Inflammatory macrophage treated with lipopolysaccharide for 4 hours (primary cell): ENCODE measurements at regions not wholly inside any gene's neighbourhood (a gene's known extent, or its start where the extent isn't known, plus 50 kb on each side); places are given as distances from the start of the nearest gene placed in this dataset.
"Not testable (repeated sequence)": the region's sequence is repeated elsewhere in the genome, so short reads cannot be mapped to it uniquely, and the experiment has no call there.

Source experiments
- DNase-seq: peaks from one replicate; pipeline ENCODE4 v3.0.0-alpha.2; 2020

- no peak for DNase-seq
These were observed 1039.0 kb downstream of the SOCS6 start for GRCh38 chr18:71327850-71328249.

- DNase-seq: no peak
These were observed 1038.6 kb downstream of the SOCS6 start for GRCh38 chr18:71327441-71327840.

GRCh38 chr18:71326826-71327225 lies 1038.0 kb downstream of the SOCS6 start:
- no peak for DNase-seq

- no peak for DNase-seq
These were observed 1035.5 kb downstream of the SOCS6 start for GRCh38 chr18:71324356-71324755.

- no peak for DNase-seq
These were observed 1033.4 kb downstream of the SOCS6 start for GRCh38 chr18:71322201-71322600.

GRCh38 chr18:71321319-71321718 lies 1032.5 kb downstream of the SOCS6 start:
- DNase-seq: no peak

- no peak for DNase-seq
These were observed 1016.0 kb downstream of the SOCS6 start for GRCh38 chr18:71304856-71305255.

GRCh38 chr18:71303743-71304142 lies 1014.9 kb downstream of the SOCS6 start:
- not testable (repeated sequence) for DNase-seq

GRCh38 chr18:71301596-71301995 lies 1012.8 kb downstream of the SOCS6 start:
- DNase-seq: no peak

- not testable (repeated sequence) for DNase-seq
These were observed 1005.4 kb downstream of the SOCS6 start for GRCh38 chr18:71294201-71294600.

GRCh38 chr18:71293322-71293721 lies 1004.5 kb downstream of the SOCS6 start:
- no peak for DNase-seq

GRCh38 chr18:71287268-71287667 lies 998.4 kb downstream of the SOCS6 start:
- DNase-seq: no peak

- DNase-seq: no peak
These were observed 963.6 kb downstream of the SOCS6 start for GRCh38 chr18:71252351-71252865.

- no peak for DNase-seq
These were observed 961.3 kb downstream of the SOCS6 start for GRCh38 chr18:71250191-71250590.

- DNase-seq: no peak
These were observed 960.9 kb downstream of the SOCS6 start for GRCh38 chr18:71249791-71250190.

- no peak for DNase-seq
These were observed 954.1 kb downstream of the SOCS6 start for GRCh38 chr18:71242981-71243380.

- no peak for DNase-seq
These were observed 950.3 kb downstream of the SOCS6 start for GRCh38 chr18:71238974-71239624.

GRCh38 chr18:71237641-71238040 lies 948.8 kb downstream of the SOCS6 start:
- DNase-seq: no peak

- no peak for DNase-seq
These were observed 944.3 kb downstream of the SOCS6 start for GRCh38 chr18:71233177-71233576.

GRCh38 chr18:71223486-71223885 lies 934.6 kb downstream of the SOCS6 start:
- no peak for DNase-seq

GRCh38 chr18:71221405-71221804 lies 932.6 kb downstream of the SOCS6 start:
- DNase-seq: no peak

- DNase-seq: not testable (repeated sequence)
These were observed 923.9 kb downstream of the SOCS6 start for GRCh38 chr18:71212739-71213138.

- no peak for DNase-seq
These were observed 923.4 kb downstream of the SOCS6 start for GRCh38 chr18:71212222-71212621.

GRCh38 chr18:71209944-71210343 lies 921.1 kb downstream of the SOCS6 start:
- DNase-seq: no peak

- no peak for DNase-seq
These were observed 905.6 kb downstream of the SOCS6 start for GRCh38 chr18:71194438-71194837.
